ENCODE measurements at regions not wholly inside any gene's neighbourhood (a gene's known extent, or its start where the extent isn't known, plus 50 kb on each side); places are given as distances from the start of the nearest gene placed in this dataset.

DNA sequence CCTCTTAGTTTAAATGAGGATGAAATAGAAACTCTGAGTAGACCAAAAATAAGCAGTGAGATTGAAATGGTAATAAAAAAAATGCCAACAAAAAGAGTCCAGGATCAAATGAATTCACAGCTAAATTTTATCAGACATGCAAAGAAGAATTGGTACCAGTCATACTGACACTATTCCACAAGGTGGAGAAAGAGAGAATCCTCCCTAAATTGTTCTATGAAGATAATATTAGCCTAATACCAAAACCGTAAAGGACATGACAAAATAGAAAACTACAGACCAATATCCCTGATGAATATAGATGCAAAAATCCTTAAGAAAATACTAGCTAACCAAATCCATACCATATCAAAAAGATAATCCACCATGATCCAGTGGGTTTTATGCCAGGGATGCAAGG, 169.8 kb upstream of the CHORDC1 start:
- Histone ChIP-seq H2BK120ac (ENCODE audit: low read depth, low read length) (no peak overlapping the region), H3K18ac (ENCODE audit: low read depth, low read length) (no peak overlapping the region), H2AFZ (replicated peaks; ENCODE audit: low read length, poor library complexity) (no peak overlapping the region), H3K27ac (ENCODE audit: insufficient read depth, low read length) (no peak overlapping the region), H3K9me1 (ENCODE audit: insufficient read depth, low read length) (no peaks in the 10 kb centered on the region), H3K4me1 (ENCODE audit: control insufficient read depth, insufficient read depth, low read length) (no peaks in the 10 kb centered on the region), H3K36me3 (ENCODE audit: control insufficient read depth, insufficient read depth, low read length) (no peaks in the 10 kb centered on the region), H2BK5ac (ENCODE audit: low read depth, low read length, poor library complexity, severe bottlenecking) (no peak overlapping the region), H3K14ac (replicated peaks; ENCODE audit: low read depth, low read length) (no peak overlapping the region), H4K91ac (ENCODE audit: insufficient read depth, low read depth, low read length) (no peak overlapping the region), H3K9me3 (ENCODE audit: control insufficient read depth, insufficient read depth, low read length) (peaks cover 4% of the 10 kb centered on the region; the same call in 1 of the 2 replicates), H3K79me1 (ENCODE audit: low read depth in 1 of 2, low read length in 2 of 2) (no peaks in the 10 kb centered on the region), H2AK9ac (replicated peaks; ENCODE audit: low read depth, low read length, poor library complexity) (no peak overlapping the region), H3K9ac (ENCODE audit: low read depth, low read length) (no peak overlapping the region), H4K5ac (ENCODE audit: low read depth, low read length) (no peak overlapping the region), H2BK20ac (ENCODE audit: low read depth, low read length) (no peak overlapping the region), H2BK15ac (ENCODE audit: low read depth, low read length) (no peak overlapping the region), H3K4ac (ENCODE audit: low read depth, low read length) (no peak overlapping the region), H3K4me2 (ENCODE audit: low read depth, low read length) (no peak overlapping the region), H3K4me3 (ENCODE audit: insufficient read depth, low read depth, low read length) (no peak overlapping the region), H3K56ac (ENCODE audit: extremely low read depth, insufficient read depth, low read length) (no peak overlapping the region), H4K8ac (ENCODE audit: low read depth in 2 of 2, low read length in 2 of 2) (no peak overlapping the region), H3K27me3 (ENCODE audit: control insufficient read depth, insufficient read depth, low read length) (no peaks in the 10 kb centered on the region), H3K23ac (ENCODE audit: low read depth, low read length) (no peak overlapping the region), H2AK5ac (ENCODE audit: low read depth, low read length) (no peak overlapping the region), H4K20me1 (ENCODE audit: insufficient read depth, low read length) (no peaks in the 10 kb centered on the region)
- intact Hi-C loops (cut with micrococcal nuclease) (loop anchor here (10.0 kb wide), 1 partner anchor 58 kb away; no protein-coding TSS in a partner anchor), in situ Hi-C loops (cut with MboI; ENCODE audit: low sequenced_read_pairs) (no loop called here), dilution Hi-C loops (cut with HindIII; ENCODE audit: low sequenced_read_pairs, unreplicated experiment) (no loop called here)
- no peak for TF ChIP-seq SMC3 (IDR thresholded peaks at IDR 0.05; ENCODE audit: low read depth, low read length)
- TF ChIP-seq, protein P1, sequence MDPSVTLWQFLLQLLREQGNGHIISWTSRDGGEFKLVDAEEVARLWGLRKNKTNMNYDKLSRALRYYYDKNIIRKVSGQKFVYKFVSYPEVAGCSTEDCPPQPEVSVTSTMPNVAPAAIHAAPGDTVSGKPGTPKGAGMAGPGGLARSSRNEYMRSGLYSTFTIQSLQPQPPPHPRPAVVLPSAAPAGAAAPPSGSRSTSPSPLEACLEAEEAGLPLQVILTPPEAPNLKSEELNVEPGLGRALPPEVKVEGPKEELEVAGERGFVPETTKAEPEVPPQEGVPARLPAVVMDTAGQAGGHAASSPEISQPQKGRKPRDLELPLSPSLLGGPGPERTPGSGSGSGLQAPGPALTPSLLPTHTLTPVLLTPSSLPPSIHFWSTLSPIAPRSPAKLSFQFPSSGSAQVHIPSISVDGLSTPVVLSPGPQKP (IDR thresholded peaks at IDR 0.05; ENCODE audit: borderline replicate concordance, low read depth, low read length) = no peak
- TF ChIP-seq MAFK (IDR thresholded peaks at IDR 0.05; ENCODE audit: low read depth, low read length) = no peak
- no peak for TF ChIP-seq MAZ (IDR thresholded peaks at IDR 0.05; ENCODE audit: borderline replicate concordance, low read depth, low read length)
- DNase-seq = no peak
- CTCF ChIA-PET = no interaction called here
- POLR2A ChIA-PET (ENCODE audit: unreplicated experiment) = no interaction called here
- no TSS peak for BruUV-seq (replicated peaks)
- WGBS, 2 experiments (ENCODE audit: extremely low coverage in 2 of 2, insufficient read length in 1 of 2) = no CpG with 5 or more reads among the region's 1 CpG
- no peak for ATAC-seq (ENCODE audit: low read depth)

Measured in IMR-90 (cell line).